NCI-H1105 (cell line): ENCODE measurements at regions not wholly inside any gene's neighbourhood (a gene's known extent, or its start where the extent isn't known, plus 50 kb on each side); places are given as distances from the start of the nearest gene placed in this dataset.
A peak's percentile ranks its signal among the peaks of the same experiment; 100 is the strongest.
"Not testable (repeated sequence)": the region's sequence is repeated elsewhere in the genome, so short reads cannot be mapped to it uniquely, and the experiment has no call there.

ENCODE experiments used
- DNase-seq: peaks from one replicate; lab custom pipeline; 2025; lab: John Stamatoyannopoulos, UW

- DNase-seq, result no peak
These were observed 76.3 kb upstream of the C7orf33 start for GRCh38 chr7:148514236-148514635.

GRCh38 chr7:148515237-148515636 is 75.3 kb upstream of the C7orf33 start:
- DNase-seq, result no peak

GRCh38 chr7:148515728-148516695 is 74.6 kb upstream of the C7orf33 start:
- no peak for DNase-seq

- not testable (repeated sequence) for DNase-seq
These were observed 71.2 kb upstream of the C7orf33 start for GRCh38 chr7:148519386-148519785.

- DNase-seq, result no peak
These were observed 69.3 kb upstream of the C7orf33 start for GRCh38 chr7:148521271-148521670.

GRCh38 chr7:148523550-148523949 is 67.0 kb upstream of the C7orf33 start:
- no peak for DNase-seq

GRCh38 chr7:148524479-148525224 is 65.9 kb upstream of the C7orf33 start:
- DNase-seq, result no peak

GRCh38 chr7:148527717-148528168 is 62.8 kb upstream of the C7orf33 start:
- peak; percentile 15 for DNase-seq

GRCh38 chr7:148535217-148535616 is 55.3 kb upstream of the C7orf33 start:
- no peak for DNase-seq

GRCh38 chr7:148537435-148537834 is 53.1 kb upstream of the C7orf33 start:
- DNase-seq, result no peak

GRCh38 chr7:148540041-148540738 is 50.4 kb upstream of the C7orf33 start:
- DNase-seq, result no peak
